Left cardiac atrium (tissue), 4 donors: ENCODE measurements at regions not wholly inside any gene's neighbourhood (a gene's known extent, or its start where the extent isn't known, plus 50 kb on each side); places are given as distances from the start of the nearest gene placed in this dataset.

ENCODE experiments used
- ATAC-seq, 2 donors: fragments of 200-7000 bp; cut with Tn5 transposase; one replicate each; pipeline ENCODE4 v1.9.1; 2020; ENCODE audit warnings: mild to moderate bottlenecking in 2 of 2, moderate library complexity in 2 of 2
- DNase-seq: peaks from one replicate; pipeline ENCODE4 v3.0.0-alpha.2; 2020
- intact Hi-C, 2 donors: fragments of 100-400 bp; cut with DNase I; formaldehyde crosslinking; loops; one replicate each; pipeline versions ENCODE4 v1.14.1 to v1.15.1; 2022 to 2023
- donor health status: DM: no; HTN: yes; CAD: no.
- donor health status: DM: no; HTN: yes; CAD: no; lungs with severe emphysema.
- donor health status: DM: yes; HTN: yes; CAD: no.
- donor health status: Dilated cardiomyopathy.

GRCh38 chr2:122875091-122875865, 1119.8 kb downstream of the TSN start:
- ATAC-seq, result no peak

GRCh38 chr2:122883849-122884248, 1128.4 kb downstream of the TSN start:
- ATAC-seq (no peak), DNase-seq (no peak)
- intact Hi-C loops, result no loop called here

More at GRCh38 chr2:122875091-122875865, 1119.8 kb downstream of the TSN start:
- intact Hi-C loops, result no loop called here
- DNase-seq, result no peak

GRCh38 chr2:122884889-122885288, 1129.4 kb downstream of the TSN start:
- ATAC-seq (no peak), DNase-seq (no peak)
- intact Hi-C loops, result no loop called here

GRCh38 chr2:122885436-122885835, 1130.0 kb downstream of the TSN start:
- intact Hi-C loops, result no loop called here
- no peak for ATAC-seq
- DNase-seq, result no peak

GRCh38 chr2:122886479-122887145, 1131.2 kb downstream of the TSN start:
- ATAC-seq (no peak), DNase-seq (no peak)
- intact Hi-C loops, result no loop called here

GRCh38 chr2:122899614-122900013, 1125.5 kb upstream of the CNTNAP5 start:
- intact Hi-C loops, result no loop called here
- DNase-seq (no peak), ATAC-seq (no peak)

- intact Hi-C loops, result no loop called here
- DNase-seq (no peak), ATAC-seq (no peak)
Measured at GRCh38 chr2:122905431-122905830, 1119.7 kb upstream of the CNTNAP5 start.

- ATAC-seq (no peak), DNase-seq (no peak)
- intact Hi-C loops, result no loop called here
Measured at GRCh38 chr2:122908159-122908558, 1116.9 kb upstream of the CNTNAP5 start.

GRCh38 chr2:122927197-122927596, 1097.9 kb upstream of the CNTNAP5 start:
- intact Hi-C loops, result no loop called here
- no peak for ATAC-seq
- DNase-seq, result no peak

- ATAC-seq (no peak), DNase-seq (no peak)
- intact Hi-C loops, result no loop called here
Measured at GRCh38 chr2:122927710-122928557, 1097.2 kb upstream of the CNTNAP5 start.

- ATAC-seq (no peak), DNase-seq (no peak)
- intact Hi-C loops, result no loop called here
Measured at GRCh38 chr2:122929347-122929746, 1095.7 kb upstream of the CNTNAP5 start.

GRCh38 chr2:122935506-122935905, 1089.6 kb upstream of the CNTNAP5 start:
- no peak for ATAC-seq
- no peak for DNase-seq
- intact Hi-C loops, result no loop called here

- no peak for DNase-seq
- ATAC-seq, result no peak
- intact Hi-C loops, result no loop called here
Measured at GRCh38 chr2:122939796-122940195, 1085.3 kb upstream of the CNTNAP5 start.

- no peak for DNase-seq
- no peak for ATAC-seq
- intact Hi-C loops, result no loop called here
Measured at GRCh38 chr2:122949523-122949922, 1075.6 kb upstream of the CNTNAP5 start.

GRCh38 chr2:122955776-122956175, 1069.3 kb upstream of the CNTNAP5 start:
- intact Hi-C loops, result no loop called here
- no peak for DNase-seq
- no peak for ATAC-seq

- ATAC-seq, result peak in 1 of 2 donors; percentile 60
- intact Hi-C loops, result no loop called here
Measured at GRCh38 chr2:122960759-122961641, 1064.1 kb upstream of the CNTNAP5 start.

GRCh38 chr2:122966461-122966860, 1058.6 kb upstream of the CNTNAP5 start:
- ATAC-seq, result no peak
- no peak for DNase-seq
- intact Hi-C loops, result no loop called here

More at GRCh38 chr2:122960759-122961641, 1064.1 kb upstream of the CNTNAP5 start:
- DNase-seq, result no peak

- ATAC-seq, result no peak
- no peak for DNase-seq
- intact Hi-C loops, result no loop called here
Measured at GRCh38 chr2:122977580-122977979, 1047.5 kb upstream of the CNTNAP5 start.

- no peak for ATAC-seq
- intact Hi-C loops, result no loop called here
- no peak for DNase-seq
Measured at GRCh38 chr2:122980671-122981070, 1044.4 kb upstream of the CNTNAP5 start.
